Panc1 (cell line): ENCODE measurements at regions not wholly inside any gene's neighbourhood (a gene's known extent, or its start where the extent isn't known, plus 50 kb on each side); places are given as distances from the start of the nearest gene placed in this dataset.

Experiments
- ATAC-seq: fragments of 200-7000 bp; cut with Tn5 transposase; 2 replicates; pipeline ENCODE4 v1.9.1; 2020; ENCODE audit warnings: mild to moderate bottlenecking, moderate library complexity
- BruUV-seq: library from RNA; stranded (reverse); fragments of 400-500 nt; replicated peaks from 2 replicates; lab custom pipeline; 2021; lab: Mats Ljungman, UMichigan
- CTCF ChIA-PET: fragments of 300-600 bp; sonication (Branson Sonifier 250); formaldehyde crosslinking; loops from one replicate; lab custom pipeline; 2022; ENCODE audit warnings: antibody characterized with exemption; lab: Charles Lee
- POLR2A ChIA-PET: fragments of 300-600 bp; sonication (Branson Sonifier 250); formaldehyde crosslinking; loops from one replicate; lab custom pipeline; 2022; ENCODE audit warnings: antibody characterized with exemption; lab: Charles Lee
- DNase-seq: peaks from one replicate; pipeline ENCODE4 v3.0.0-alpha.2; 2010; ENCODE audit warnings: low read depth, low spot score
- H3K27ac ChIP-seq: 2 replicates; pipeline ENCODE4 v1.5.1; 2011; ENCODE audit warnings: mild to moderate bottlenecking, low read length, inconsistent platforms
- H3K27me3 ChIP-seq: fragments of 200-500 bp; sonication (Bioruptor generic); 2 replicates; pipeline ENCODE4 v1.6.0; 2014; ENCODE audit warnings: low read length, inconsistent platforms; ENCODE audit not compliant: control insufficient read depth, insufficient read depth
- H3K36me3 ChIP-seq: fragments of 200-500 bp; sonication (Bioruptor generic); 2 replicates; pipeline ENCODE4 v1.5.1; 2014; ENCODE audit warnings: inconsistent platforms, mild to moderate bottlenecking, low read length, moderate library complexity; ENCODE audit not compliant: control insufficient read depth, insufficient read depth
- H3K4me1 ChIP-seq: 2 replicates; pipeline ENCODE4 v1.5.1; 2011; ENCODE audit warnings: inconsistent platforms, mild to moderate bottlenecking, low read length, moderate library complexity; ENCODE audit not compliant: control insufficient read depth, insufficient read depth
- H3K4me3 ChIP-seq, 2 experiments: 2 replicates each; pipeline ENCODE4 v1.5.1; 2011 to 2012; ENCODE audit warnings: low read depth in 2 of 2, low read length in 2 of 2, mild to moderate bottlenecking in 2 of 2, inconsistent platforms in 1 of 2, moderate library complexity in 1 of 2
- H3K9me3 ChIP-seq: fragments of 200-500 bp; sonication (Bioruptor generic); 2 replicates; pipeline ENCODE4 v1.5.1; 2014; ENCODE audit warnings: low read depth, mild to moderate bottlenecking, inconsistent platforms, low read length, moderate library complexity; ENCODE audit not compliant: control insufficient read depth, insufficient read depth
- POLR2AphosphoS5 ChIP-seq: IDR thresholded peaks from 2 replicates; pipeline ENCODE4 v1.6.1; 2012; ENCODE audit warnings: mild to moderate bottlenecking, low read depth, low read length, moderate library complexity
- SIN3A ChIP-seq: IDR thresholded peaks from 2 replicates; pipeline ENCODE4 v1.6.1; 2012; ENCODE audit warnings: low read depth, mild to moderate bottlenecking, low read length, moderate library complexity, borderline replicate concordance; ENCODE audit not compliant: insufficient read depth
- TCF7L2 ChIP-seq: IDR thresholded peaks from 2 replicates; pipeline ENCODE4 v1.6.1; 2011; ENCODE audit warnings: mild to moderate bottlenecking, low read depth, low read length, inconsistent platforms
- in situ Hi-C: cut with HindIII; loops from 2 replicates; pipeline ENCODE4 v1.10.0; 2016; ENCODE audit warnings: low sequenced_read_pairs, low pct_unique_long_range_greater_than_20kb
- intact Hi-C: fragments of 100-400 bp; cut with micrococcal nuclease; formaldehyde crosslinking; loops from one replicate; pipeline ENCODE4 v1.10.0; 2022; ENCODE audit not compliant: unreplicated experiment
- TF ChIP-seq, protein P1 (sequence below): fragments of 450-650 bp; IDR thresholded peaks from 2 replicates; pipeline ENCODE4 v1.5.1; 2017; ENCODE audit warnings: mild to moderate bottlenecking
- TF ChIP-seq, protein P2 (sequence below), 2 experiments: IDR thresholded peaks; 2 replicates each; pipeline ENCODE4 v1.6.1; 2011 to 2012; ENCODE audit warnings: low read depth in 2 of 2, control low read depth in 1 of 2, low read length in 1 of 2, mild to moderate bottlenecking in 1 of 2, moderate library complexity in 1 of 2; ENCODE audit not compliant: insufficient read depth in 1 of 2

DNA sequence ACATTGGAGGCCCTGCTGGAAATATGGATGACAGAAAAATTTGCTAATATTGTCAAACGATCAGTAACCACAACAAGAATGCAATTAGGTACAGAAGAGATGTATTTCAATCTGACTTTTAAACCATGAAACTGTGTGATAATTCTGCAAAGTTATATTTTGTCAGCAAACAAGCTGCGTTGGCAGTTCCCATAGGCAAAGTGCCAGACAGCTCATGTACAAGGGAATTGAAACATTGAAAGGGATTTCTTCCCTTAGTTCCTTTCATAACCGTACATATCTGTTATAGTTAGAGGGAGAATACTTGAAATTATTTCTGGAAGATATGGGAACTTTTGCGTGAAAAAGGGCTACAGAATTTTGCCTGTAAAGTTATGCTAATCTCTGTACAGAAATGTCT lies 419.4 kb upstream of the PTGER4 start:
- Histone ChIP-seq H3K9me3 (no peaks in the 10 kb centered on the region), H3K4me1 (no peaks in the 10 kb centered on the region), H3K27me3 (no peaks in the 10 kb centered on the region), H3K36me3 (no peaks in the 10 kb centered on the region), H3K4me3 (no peak overlapping the region), H3K27ac (no peak overlapping the region)
- ATAC-seq (no peak), DNase-seq (no peak)
- intact Hi-C loops = no loop called here
- no TSS peak for BruUV-seq
- TF ChIP-seq, protein P1, sequence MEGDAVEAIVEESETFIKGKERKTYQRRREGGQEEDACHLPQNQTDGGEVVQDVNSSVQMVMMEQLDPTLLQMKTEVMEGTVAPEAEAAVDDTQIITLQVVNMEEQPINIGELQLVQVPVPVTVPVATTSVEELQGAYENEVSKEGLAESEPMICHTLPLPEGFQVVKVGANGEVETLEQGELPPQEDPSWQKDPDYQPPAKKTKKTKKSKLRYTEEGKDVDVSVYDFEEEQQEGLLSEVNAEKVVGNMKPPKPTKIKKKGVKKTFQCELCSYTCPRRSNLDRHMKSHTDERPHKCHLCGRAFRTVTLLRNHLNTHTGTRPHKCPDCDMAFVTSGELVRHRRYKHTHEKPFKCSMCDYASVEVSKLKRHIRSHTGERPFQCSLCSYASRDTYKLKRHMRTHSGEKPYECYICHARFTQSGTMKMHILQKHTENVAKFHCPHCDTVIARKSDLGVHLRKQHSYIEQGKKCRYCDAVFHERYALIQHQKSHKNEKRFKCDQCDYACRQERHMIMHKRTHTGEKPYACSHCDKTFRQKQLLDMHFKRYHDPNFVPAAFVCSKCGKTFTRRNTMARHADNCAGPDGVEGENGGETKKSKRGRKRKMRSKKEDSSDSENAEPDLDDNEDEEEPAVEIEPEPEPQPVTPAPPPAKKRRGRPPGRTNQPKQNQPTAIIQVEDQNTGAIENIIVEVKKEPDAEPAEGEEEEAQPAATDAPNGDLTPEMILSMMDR = no peak
- TF ChIP-seq, protein P2, sequence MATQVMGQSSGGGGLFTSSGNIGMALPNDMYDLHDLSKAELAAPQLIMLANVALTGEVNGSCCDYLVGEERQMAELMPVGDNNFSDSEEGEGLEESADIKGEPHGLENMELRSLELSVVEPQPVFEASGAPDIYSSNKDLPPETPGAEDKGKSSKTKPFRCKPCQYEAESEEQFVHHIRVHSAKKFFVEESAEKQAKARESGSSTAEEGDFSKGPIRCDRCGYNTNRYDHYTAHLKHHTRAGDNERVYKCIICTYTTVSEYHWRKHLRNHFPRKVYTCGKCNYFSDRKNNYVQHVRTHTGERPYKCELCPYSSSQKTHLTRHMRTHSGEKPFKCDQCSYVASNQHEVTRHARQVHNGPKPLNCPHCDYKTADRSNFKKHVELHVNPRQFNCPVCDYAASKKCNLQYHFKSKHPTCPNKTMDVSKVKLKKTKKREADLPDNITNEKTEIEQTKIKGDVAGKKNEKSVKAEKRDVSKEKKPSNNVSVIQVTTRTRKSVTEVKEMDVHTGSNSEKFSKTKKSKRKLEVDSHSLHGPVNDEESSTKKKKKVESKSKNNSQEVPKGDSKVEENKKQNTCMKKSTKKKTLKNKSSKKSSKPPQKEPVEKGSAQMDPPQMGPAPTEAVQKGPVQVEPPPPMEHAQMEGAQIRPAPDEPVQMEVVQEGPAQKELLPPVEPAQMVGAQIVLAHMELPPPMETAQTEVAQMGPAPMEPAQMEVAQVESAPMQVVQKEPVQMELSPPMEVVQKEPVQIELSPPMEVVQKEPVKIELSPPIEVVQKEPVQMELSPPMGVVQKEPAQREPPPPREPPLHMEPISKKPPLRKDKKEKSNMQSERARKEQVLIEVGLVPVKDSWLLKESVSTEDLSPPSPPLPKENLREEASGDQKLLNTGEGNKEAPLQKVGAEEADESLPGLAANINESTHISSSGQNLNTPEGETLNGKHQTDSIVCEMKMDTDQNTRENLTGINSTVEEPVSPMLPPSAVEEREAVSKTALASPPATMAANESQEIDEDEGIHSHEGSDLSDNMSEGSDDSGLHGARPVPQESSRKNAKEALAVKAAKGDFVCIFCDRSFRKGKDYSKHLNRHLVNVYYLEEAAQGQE (IDR thresholded peaks at IDR 0.05; ENCODE audit: insufficient read depth in 1 of 2, low read depth in 2 of 2, low read length in 1 of 2) = no peak
- TF ChIP-seq TCF7L2 (no peak), POLR2AphosphoS5 (no peak), SIN3A (no peak)
- in situ Hi-C loops = no loop called here
- POLR2A ChIA-PET = no interaction called here
- CTCF ChIA-PET = no interaction called here

DNA sequence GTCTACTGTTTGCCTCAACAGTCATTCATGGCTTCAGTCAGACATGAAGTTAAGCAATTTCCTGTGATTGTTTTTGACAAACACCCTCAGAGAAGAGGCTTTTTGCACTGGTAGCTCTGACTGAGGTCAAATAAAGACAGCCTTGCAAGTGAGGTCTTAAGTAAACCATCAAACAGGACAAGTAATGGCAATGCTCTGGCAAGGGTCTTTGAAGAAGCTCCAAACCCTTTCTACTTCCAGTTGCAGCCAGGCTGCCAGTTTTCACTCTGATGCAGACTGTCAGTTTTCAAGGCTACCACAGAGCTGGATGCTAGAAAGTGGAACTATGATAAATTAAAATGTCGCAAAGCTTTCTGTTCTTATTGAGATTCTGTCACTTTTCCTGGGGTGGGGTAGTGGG lies 421.5 kb upstream of the PTGER4 start:
- H3K9me3 ChIP-seq = no peaks in the 10 kb centered on the region
- H3K4me1 ChIP-seq = no peaks in the 10 kb centered on the region
- no peak overlapping the region for H3K4me3 ChIP-seq
- DNase-seq (no peak), ATAC-seq (no peak)
- intact Hi-C loops (no loop called here), in situ Hi-C loops (no loop called here)
- no peaks in the 10 kb centered on the region for H3K27me3 ChIP-seq
- ChIA-PET CTCF (no interaction called here), POLR2A (no interaction called here)
- H3K27ac ChIP-seq = no peak overlapping the region
- TF ChIP-seq, protein P2 (IDR thresholded peaks at IDR 0.05; ENCODE audit: insufficient read depth in 1 of 2, low read depth in 2 of 2, low read length in 1 of 2) = no peak
- TF ChIP-seq POLR2AphosphoS5 (no peak), TCF7L2 (no peak), SIN3A (no peak)
- TF ChIP-seq, protein P1 = no peak
- BruUV-seq = no TSS peak
- no peaks in the 10 kb centered on the region for H3K36me3 ChIP-seq
